ENCODE measurements at regions not wholly inside any gene's neighbourhood (a gene's known extent, or its start where the extent isn't known, plus 50 kb on each side); places are given as distances from the start of the nearest gene placed in this dataset.
"Not testable (repeated sequence)": the region's sequence is repeated elsewhere in the genome, so short reads cannot be mapped to it uniquely, and the experiment has no call there.

DNA sequence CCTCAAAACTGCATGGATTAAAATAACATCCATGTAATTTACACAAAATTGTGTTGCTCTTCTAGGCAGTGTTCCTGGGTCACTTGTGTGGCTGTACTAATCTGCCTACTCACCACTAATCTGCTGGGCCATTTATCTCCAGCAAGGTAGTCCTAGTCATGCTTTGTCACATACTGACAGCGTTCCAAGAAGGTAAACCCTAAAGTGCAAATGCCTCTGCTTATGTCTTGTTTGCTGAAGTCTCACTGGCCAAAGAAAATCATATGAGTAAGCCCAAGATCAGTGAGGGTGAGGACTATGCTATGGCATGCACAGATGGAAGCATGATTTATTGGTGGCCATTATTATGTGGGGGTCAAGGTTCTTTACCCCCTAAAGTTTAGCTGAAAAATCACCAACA is 630.2 kb upstream of the LUZP2 start:
- no peak for DNase-seq (ENCODE audit: low read depth)

DNA sequence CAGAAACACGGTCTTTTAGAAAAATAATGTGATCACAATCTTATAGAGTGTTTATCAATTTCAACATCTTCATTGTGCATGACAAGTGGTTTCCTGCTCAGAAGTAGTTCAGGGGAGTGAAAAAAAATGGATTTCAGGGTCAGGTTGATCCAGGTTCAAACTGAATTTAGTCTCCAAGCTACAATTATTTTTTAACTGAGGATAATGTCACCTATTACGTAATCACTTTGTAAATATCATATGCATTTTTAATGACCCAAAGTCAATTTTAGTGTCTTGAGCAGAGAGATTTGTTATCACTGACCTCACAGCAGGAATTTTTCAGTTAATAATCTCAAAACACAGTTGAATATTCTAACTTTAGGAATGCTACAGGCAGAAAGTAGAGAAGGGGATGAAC is 627.2 kb upstream of the LUZP2 start:
- DNase-seq (ENCODE audit: low read depth): no peak

DNA sequence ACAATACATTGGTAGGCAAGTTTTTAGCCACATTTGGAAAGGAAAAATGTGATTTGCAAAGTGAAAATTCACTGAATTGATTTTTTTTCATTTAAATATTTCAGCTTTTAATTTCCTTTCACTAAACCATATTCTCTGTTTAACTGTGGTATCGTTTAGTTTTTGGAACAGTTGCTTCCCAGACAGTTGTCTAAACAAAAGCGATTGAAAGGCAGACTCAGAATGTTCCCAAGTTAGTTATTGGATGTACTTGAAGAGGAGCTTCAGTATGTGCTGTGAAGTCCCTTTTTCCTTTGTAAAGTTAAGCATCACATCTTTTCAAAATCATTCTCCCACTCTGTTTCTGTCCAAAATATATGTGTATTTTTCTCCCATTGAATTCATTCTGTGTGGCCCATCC is 623.4 kb upstream of the LUZP2 start:
- no peak for DNase-seq (ENCODE audit: low read depth)

DNA sequence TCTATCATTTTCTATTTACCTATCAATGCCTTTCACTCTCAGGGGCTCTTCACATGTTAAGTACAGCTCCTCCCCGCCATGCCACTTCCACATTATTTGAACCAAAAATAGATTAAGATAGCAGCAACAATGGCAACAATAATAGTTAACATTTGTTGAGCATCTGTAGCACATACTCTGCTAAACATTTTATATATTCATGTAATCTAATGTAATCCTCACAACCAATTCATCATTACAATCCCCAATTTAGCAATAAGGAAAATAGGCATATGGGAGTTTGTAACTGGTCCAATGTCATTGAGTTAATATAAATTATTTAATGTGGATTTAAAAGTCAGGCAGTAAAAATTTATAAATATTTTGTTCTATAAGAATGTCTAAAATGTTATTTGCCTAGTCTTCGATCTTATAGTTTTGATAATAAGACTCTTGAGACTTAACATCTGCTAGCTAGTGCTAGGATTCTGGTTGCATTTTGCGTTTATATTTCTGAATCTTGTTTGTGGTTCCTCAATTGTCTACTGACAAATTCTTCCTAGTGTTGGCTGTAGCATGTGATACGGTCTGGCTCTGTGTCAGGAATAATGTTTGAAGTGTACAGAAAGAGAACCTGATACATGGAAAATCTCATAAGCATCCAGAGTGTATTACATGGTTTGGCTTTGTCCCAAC is 621.5 kb upstream of the LUZP2 start:
- DNase-seq (ENCODE audit: low read depth): no peak

DNA sequence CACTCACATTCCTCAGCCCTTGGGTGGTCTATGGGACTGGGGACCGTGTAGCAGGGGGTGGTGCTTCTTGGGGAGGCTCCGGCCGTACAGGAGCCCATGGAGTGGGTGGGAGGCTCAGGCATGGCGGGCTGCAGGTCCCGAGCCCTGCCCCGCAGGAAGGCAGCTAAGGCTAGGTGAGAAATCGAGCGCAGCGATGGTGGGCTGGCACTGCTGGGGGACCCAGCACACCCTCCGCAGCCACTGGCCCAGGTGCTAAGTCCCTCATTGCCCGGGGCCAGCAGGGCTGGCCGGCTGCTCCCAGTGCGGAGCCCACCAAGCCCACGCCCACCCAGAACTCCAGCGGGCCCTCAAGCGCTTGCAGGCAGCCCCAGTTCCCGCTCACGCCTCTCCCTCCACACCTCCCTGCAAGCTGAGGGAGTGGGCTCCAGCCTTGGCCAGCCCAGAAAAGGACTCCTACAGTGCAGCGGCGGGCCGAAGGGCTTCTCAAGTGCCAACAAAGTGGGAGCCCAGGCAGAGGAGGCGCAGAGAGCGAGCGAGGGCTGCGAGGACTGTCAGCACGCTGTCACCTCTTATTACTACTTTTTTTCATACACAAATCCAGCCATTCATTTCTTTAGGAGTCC is 613.3 kb upstream of the LUZP2 start:
- not testable (repeated sequence) for DNase-seq (ENCODE audit: low read depth)

DNA sequence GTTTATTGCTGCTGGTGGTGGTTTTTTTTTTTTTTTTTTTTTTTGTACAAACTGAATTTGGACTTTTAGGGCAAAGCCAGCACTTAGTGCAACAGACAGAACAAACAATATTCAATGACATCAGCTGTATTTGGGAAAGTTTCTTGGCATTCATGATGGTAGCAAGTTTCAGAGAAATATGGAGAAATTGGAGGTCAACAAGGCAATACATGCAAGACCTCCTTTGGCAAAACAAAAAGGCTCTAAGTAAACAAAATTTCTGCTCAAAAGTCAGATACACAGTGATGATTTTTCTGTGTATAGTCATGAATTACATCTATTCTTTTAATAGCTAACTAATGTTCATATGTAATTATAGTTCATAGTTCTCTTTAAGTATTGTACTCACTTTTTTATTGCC is 612.5 kb upstream of the LUZP2 start:
- no peak for DNase-seq (ENCODE audit: low read depth)

DNA sequence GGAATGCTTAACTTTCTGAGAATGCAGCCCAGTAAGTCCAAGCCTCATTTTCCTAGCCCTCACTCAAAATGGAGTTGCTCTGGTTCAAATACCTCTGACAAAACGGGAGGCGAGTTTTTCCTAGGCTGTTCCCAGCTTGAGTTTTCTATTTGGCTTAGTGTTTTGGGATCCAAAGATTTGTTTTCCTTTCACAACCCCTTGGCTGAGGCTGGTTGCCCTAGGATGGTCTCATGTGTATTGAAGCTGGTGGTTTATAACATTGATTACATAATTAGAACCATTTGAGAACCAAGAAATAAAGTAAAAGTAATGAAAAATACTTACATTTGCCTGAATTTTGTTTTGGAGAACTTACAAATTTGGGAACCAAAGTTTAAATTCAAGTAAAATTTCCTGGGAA is 611.1 kb upstream of the LUZP2 start:
- DNase-seq (ENCODE audit: low read depth): no peak

DNA sequence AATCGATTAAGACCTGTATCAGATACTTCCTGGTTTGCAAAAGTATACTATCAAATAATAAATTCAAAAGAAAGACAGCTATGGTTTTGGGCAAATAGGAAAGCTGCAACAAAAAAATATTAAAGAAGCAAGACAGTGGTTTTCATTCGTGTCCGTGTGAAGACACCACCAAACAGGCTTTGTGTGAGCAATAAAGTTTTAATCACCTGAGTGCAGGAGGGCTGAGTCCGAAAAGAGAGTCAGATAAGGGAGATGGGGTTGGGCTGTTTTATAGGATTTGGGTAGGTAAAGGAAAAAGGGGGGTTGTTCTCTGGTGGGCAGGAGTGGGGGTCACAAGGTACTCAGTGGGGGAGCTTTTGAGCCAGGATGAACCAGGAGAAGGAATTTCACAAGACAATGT is 609.7 kb upstream of the LUZP2 start:
- not testable (repeated sequence) for DNase-seq (ENCODE audit: low read depth)

DNA sequence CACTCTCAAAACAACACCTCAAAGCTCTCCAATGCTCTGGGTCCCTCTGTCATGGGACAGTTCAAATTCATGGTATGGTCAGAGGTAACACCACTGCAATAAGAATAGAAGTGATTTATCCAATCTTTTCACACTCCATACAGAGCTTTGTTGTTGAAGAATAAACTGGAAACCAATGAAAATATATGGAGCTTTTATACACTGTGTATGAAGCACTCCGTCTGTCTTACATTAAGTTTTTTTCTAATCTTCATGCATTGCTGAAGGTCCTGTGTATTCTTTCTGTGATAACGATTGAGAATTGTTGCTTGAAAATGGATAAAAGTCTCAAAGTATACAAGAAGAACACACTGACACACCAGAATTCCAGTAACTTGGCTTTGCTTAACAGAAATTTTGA is 603.7 kb upstream of the LUZP2 start:
- DNase-seq (ENCODE audit: low read depth): no peak

DNA sequence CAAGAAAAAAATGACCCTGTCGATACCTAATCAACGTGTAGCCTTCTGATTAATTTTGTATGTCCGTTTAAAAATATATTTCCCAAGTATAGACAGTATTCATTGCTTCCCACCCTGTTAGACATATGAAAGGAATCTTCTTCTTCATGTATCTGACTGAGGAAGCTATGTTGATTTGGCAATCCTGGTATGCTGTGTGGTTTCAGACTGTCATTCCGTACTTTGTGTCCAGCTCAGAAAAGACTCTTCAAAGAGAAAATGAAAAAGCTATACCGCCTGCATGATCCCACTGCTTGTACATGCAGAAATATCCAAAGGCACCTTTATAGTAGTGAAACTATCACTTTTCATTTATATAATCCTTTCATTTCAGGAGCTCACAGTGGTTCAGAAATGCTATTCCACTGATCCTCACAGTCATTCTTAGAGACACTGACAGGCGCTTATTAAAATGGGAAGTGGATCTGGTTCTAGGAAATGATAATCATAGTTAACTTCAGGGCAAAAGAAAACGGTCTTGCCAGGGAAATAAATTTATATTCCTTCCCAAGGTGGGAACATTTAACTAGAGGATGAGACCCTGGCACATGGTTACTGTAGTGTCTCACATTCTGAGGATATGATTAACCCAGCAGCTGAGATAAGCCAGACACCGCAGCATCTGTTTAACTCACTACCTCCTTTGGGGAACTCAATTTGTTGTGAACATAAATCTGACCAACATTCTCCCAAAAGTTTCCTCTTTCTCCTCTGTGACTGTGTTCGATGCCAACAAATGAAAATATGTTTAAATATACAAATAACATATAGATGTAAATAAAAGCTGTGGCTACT is 599.2 kb upstream of the LUZP2 start:
- peak; percentile 29 for DNase-seq (ENCODE audit: low read depth)

DNA sequence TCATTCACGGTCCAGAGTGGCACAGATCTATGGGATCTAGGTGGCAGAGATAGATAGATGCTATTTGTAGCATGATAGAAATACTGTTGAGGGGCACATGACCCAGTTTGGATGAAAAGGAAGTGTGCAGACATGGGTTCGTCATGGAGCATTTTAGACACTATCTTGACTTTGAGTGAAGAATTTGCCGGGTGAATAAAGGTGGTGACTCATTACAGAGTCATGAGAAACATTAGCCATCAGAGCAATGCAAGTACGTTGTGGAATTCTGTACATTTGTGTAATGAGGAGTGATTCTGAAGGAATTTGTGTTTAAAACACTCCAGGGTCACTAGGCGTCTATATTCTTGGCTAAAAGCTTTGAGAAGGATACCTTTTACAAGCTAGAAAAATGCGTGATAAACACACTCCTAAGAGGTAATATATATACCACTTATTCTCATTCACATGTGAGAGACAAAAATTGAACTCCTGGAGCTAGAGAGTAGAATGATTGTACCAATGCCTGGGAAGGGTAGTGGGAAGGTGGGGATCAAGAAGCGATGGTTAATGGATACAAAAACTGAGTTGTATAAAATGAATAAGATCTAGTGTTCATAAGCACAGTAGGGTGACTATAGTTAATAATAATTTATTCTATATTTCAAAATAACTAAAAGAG is 593.7 kb upstream of the LUZP2 start:
- DNase-seq (ENCODE audit: low read depth): peak; percentile 47

DNA sequence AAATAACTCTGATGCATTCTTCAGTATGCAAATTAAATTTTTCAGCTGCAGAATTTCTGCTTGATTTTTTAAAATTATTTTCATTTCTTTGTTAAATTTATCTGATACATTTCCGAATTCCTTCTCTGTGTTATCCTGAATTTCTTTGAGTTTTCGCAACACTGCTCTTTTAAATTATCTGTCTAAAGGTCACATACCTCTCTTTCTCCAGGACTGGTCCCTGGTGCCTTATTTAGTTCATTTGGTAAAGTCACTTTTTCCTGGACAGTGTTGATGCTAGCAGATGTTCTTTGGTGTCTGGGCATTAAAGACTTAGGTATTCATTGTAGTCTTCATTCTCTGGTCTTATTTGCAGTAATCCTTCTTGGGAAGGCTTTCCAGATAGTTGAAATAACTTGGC is 577.4 kb upstream of the LUZP2 start:
- DNase-seq (ENCODE audit: low read depth): no peak

DNA sequence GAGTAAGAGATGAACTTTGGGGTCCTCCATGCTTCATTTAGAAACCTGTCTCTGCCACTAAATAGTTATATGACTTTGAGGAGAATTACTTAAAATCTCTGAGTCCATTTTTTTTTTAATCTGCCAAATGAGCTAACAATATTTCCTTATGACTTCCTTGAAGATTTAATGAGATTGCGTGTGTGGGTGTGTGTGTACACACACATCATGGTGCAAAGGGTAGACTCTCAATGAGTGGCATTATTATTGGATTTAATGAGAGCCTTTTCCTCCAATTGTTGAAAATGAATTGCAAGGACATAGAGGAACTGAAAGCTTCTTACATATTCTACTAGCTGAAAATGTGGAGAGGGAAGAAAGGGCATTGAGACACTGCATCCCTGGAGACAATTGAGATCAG is 573.5 kb upstream of the LUZP2 start:
- no peak for DNase-seq (ENCODE audit: low read depth)

DNA sequence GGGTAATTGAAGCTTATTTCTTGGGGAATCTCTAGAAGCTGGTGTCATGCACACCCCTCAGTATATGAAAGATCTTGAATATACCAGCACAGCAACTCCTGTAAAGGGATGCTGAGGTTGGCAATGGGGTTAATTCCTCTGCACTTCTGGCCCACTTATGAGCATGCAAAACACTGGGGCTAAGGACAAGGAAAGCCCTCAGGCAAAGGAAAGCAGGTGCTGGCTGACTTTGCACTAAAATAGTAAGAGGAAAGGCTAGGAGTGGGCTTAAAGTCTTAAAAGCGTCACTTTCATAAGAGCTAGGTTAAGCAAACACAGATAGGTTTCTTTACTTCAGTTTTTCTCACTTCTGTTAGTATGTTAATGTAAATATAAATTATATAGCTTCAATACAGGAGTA is 572.6 kb upstream of the LUZP2 start:
- no peak for DNase-seq (ENCODE audit: low read depth)

DNA sequence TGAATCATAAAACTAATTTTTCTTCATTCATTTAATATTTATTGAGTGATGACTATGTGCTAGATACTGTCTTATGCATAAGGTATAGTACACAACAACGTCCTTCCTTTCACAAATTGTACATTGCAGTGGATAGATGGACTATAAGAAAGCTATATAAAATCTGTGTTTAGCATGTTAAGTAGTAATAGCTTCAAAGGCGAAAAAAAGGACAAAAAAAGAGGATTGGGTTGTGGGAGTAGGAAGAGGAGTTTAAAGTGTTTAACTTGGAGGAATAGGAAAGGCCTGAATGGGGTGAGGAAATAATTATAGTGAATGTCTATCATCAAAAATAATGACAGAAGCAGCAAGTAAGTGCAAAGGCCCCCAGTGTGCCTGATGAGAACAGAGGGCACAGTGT is 565.4 kb upstream of the LUZP2 start:
- DNase-seq (ENCODE audit: low read depth): no peak

DNA sequence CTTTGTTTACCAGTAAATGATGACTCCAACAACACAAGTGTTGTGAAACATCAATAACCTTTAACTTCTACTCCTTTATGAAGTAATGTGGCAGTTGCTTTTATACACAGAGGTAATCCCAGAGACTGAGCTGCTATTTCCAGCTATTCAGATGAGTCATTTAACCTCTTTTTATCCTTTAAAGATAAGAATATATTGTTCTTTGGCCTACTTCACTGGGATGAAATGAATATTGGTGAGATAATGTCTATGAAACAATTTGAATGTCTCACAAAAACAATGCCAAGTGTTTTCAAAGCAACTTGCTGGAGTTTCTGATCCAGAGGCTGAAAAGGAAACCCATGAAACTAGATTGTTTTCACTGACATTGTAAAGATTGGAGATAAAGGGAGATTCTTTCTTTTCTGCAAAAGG is 564.4 kb upstream of the LUZP2 start:
- peak; percentile 3 for DNase-seq (ENCODE audit: low read depth)

DNA sequence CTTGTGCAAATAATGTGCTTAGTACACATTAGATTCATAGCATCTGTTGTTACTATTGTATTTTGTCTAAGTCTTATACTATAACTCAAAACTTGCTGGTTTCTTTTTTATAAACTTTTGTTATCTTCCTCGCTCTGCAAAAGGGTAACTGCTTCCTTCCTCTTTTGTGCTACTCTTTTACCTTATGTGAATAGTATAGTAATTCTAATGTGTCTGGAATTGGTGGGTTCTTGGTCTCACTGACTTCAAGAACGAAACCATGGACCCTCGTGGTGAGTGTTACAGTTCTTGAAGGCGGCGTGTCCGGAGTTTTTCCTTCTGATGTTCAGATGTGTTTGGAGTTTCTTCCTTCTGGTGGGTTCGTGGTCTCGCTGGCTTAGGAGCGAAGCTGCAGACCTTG is 563.1 kb upstream of the LUZP2 start:
- no peak for DNase-seq (ENCODE audit: low read depth)

DNA sequence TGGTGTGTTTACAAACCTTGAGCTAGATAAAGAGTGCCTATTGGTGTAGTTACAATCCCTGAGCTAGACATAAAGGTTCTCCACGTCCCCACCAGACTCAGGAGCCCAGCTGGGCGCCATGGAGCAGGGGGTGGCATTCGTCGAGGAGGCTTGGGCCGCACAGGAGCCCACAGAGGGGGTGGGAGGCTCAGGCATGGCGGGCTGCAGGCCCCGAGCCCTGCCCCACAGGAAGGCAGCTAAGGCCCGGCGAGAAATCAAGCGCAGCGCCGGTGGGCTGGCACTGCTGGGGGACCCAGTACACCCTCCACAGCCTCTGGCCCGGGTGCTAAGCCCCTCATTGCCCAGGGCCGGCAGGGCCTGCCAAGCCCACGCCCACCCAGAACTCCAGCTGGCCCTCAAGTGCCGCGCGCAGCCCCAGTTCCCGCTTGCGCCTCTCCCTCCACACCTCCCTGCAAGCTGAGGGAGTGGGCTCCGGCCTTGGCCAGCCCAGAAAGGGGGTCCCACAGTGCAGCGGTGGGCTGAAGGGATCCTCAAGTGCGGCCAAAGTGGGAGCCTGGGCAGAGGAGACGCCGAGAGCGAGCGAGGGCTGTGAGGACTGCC is 562.1 kb upstream of the LUZP2 start:
- DNase-seq (ENCODE audit: low read depth): not testable (repeated sequence)

DNA sequence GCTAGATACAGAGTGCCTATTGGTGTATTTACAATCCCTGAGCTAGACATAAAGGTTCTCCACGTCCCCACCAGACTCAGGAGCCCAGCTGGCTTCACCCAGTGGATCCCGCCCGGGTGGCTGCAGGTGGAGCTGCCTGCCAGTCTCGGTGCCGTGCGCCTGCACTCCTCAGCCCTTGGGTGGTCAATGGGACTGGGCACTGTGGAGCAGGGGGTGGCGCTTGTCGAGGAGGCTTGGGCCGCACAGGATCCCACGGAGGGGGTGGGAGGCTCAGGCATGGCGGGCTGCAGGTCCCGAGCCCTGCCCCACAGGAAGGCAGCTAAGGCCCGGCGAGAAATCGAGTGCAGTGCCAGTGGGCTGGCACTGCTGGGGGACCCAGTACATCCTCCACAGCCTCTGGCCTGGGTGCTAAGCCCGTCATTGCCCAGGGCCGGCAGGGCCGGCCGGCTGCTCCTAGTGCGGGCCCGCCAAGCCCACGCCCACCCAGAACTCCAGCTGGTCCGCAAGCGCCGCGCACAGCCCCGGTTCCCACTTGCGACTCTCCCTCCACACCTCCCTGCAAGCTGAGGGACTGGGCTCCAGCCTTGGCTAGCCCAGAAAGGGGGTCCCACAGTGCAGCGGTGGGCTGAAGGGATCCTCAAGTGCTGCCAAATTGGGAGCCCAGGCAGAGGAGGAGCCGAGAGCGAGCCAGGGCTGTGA is 554.6 kb upstream of the LUZP2 start:
- DNase-seq (ENCODE audit: low read depth): not testable (repeated sequence)

DNA sequence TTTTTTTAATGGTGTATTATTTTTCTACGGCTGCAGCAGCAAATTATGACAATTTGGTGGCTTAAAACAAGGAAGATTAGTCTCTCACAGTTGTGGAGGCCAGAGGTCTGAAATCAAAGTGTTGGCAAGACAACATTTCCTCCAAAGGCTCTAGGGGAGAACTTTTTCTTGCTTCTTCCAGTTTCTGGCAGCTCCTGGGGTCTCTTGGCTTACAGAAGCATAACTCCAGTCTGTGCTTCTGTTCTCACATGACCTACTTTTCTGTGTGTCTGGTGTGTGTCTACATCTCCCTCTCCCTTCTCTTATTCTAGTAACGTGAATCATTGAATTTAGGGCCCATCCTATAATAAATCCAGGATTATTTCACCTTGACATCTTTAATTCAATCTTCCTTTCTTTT is 551.9 kb upstream of the LUZP2 start:
- no peak for DNase-seq (ENCODE audit: low read depth)

DNA sequence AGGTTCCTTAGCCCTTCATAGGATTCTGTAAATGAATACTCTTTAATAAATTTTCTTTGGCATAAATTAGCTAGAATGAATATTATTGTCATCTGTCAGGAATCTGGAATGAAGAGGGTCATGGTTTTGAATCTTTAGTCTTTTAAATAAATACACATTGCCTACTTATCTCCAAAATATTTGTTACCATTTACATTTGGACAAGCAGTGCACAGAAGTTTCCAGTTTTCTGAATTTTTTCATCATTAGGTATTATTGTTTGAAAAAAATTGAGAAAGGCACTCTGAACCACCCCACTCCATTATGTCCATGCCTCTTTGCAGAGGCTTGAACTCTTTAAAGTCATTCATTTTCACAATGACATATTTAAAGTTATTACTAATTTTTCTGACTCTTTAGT is 549.0 kb upstream of the LUZP2 start:
- DNase-seq (ENCODE audit: low read depth): no peak

DNA sequence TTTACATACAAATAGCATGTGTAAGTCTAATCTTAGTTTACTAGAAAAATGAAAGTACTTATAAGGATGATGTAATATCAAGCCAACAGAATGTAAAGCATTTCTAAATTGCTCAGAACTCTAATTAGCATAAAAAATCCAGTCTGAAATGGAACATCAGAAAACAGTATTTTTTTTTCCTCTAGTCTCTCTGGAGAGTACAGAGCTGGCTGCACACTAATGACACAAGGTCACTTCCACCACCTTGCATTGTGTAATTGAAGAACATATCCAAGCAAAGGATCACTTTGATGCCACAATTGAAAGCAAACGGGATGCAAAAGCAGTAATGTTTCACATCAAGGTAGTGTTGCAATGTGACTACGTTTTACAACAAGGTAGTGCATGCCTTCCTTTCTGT is 548.0 kb upstream of the LUZP2 start:
- no peak for DNase-seq (ENCODE audit: low read depth)
